ENCODE measurements at regions not wholly inside any gene's neighbourhood (a gene's known extent, or its start where the extent isn't known, plus 50 kb on each side); places are given as distances from the start of the nearest gene placed in this dataset.

DNA sequence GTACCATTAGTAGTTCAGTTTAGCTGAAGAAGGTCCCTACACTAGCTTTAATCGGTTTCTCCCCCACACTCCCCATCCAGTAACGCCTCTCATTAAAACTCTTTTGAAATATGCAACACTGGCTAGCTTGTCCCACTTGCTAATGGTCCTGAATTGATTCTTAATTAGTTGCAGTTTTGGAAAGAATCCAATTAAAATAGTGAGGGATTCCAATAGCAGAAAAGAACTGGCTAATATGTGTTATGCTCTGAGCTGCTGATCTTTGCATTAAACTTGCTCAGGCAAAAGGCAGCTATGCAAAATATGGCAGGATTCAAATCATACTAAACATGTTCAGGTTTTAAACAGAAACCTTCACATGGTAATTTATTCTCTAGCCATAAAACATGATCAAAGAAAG lies 252.5 kb upstream of the HNRNPA3 start:
- TF ChIP-seq EZH2 (IDR thresholded peaks at IDR 0.05) (no peak), POLR2AphosphoS5 (IDR thresholded peaks at IDR 0.05; ENCODE audit: borderline replicate concordance, low read depth, low read length) (no peak), FOXP2 (optimal IDR thresholded peaks at IDR 0.05; ENCODE audit: control extremely low read depth, extremely low read length, insufficient read depth) (no peak)
